HEK293T (cell line): ENCODE measurements at regions not wholly inside any gene's neighbourhood (a gene's known extent, or its start where the extent isn't known, plus 50 kb on each side); places are given as distances from the start of the nearest gene placed in this dataset.

Experiments used
- ARNT ChIP-seq: fragments of 450-650 bp; IDR thresholded peaks from 2 replicates; pipeline ENCODE4 v1.6.1; 2017; ENCODE audit warnings: mild to moderate bottlenecking
- BHLHE40 ChIP-seq: fragments of 450-650 bp; IDR thresholded peaks from 2 replicates; pipeline ENCODE4 v1.6.1; 2016; ENCODE audit warnings: mild to moderate bottlenecking, moderate library complexity, borderline replicate concordance
- CTBP1 ChIP-seq: fragments of 450-650 bp; IDR thresholded peaks from 2 replicates; pipeline ENCODE4 v1.6.1; 2016; ENCODE audit warnings: borderline replicate concordance
- ELF4 ChIP-seq: fragments of 450-650 bp; IDR thresholded peaks from 2 replicates; pipeline ENCODE4 v1.6.1; 2017; ENCODE audit warnings: antibody characterized with exemption
- FOXA1 ChIP-seq: fragments of 450-650 bp; IDR thresholded peaks from 2 replicates; pipeline ENCODE4 v1.6.1; 2016; ENCODE audit warnings: mild to moderate bottlenecking
- FOXK2 ChIP-seq: fragments of 450-650 bp; IDR thresholded peaks from 2 replicates; pipeline ENCODE4 v1.6.1; 2016; ENCODE audit warnings: mild to moderate bottlenecking
- FOXM1 ChIP-seq: fragments of 450-650 bp; IDR thresholded peaks from 2 replicates; pipeline ENCODE4 v1.6.1; 2017; ENCODE audit warnings: mild to moderate bottlenecking, borderline replicate concordance
- HDGF ChIP-seq: fragments of 450-650 bp; IDR thresholded peaks from 2 replicates; pipeline ENCODE4 v1.6.1; 2017; ENCODE audit warnings: antibody characterized with exemption, borderline replicate concordance
- L3MBTL2 ChIP-seq: fragments of 450-650 bp; conservative IDR thresholded peaks from 2 replicates; pipeline ENCODE4 v1.6.1; 2016; ENCODE audit warnings: mild to moderate bottlenecking
- NFRKB ChIP-seq: fragments of 450-650 bp; IDR thresholded peaks from 2 replicates; pipeline ENCODE4 v1.6.1; 2016; ENCODE audit warnings: mild to moderate bottlenecking, moderate library complexity
- SP1 ChIP-seq: fragments of 450-650 bp; IDR thresholded peaks from 2 replicates; pipeline ENCODE4 v1.6.1; 2017
- SUZ12 ChIP-seq: fragments of 450-650 bp; IDR thresholded peaks from 2 replicates; pipeline ENCODE4 v1.6.1; 2016; ENCODE audit warnings: mild to moderate bottlenecking
- ZNF384 ChIP-seq: fragments of 450-650 bp; IDR thresholded peaks from 2 replicates; pipeline ENCODE4 v1.6.1; 2016
- TF ChIP-seq, protein P1 (sequence below): fragments of 450-650 bp; IDR thresholded peaks from 2 replicates; pipeline ENCODE4 v1.6.1; 2016

- no peak for TF ChIP-seq SUZ12
- no peak for TF ChIP-seq NFRKB
- TF ChIP-seq, protein P1, sequence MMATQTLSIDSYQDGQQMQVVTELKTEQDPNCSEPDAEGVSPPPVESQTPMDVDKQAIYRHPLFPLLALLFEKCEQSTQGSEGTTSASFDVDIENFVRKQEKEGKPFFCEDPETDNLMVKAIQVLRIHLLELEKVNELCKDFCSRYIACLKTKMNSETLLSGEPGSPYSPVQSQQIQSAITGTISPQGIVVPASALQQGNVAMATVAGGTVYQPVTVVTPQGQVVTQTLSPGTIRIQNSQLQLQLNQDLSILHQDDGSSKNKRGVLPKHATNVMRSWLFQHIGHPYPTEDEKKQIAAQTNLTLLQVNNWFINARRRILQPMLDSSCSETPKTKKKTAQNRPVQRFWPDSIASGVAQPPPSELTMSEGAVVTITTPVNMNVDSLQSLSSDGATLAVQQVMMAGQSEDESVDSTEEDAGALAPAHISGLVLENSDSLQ, result no peak
- no peak for TF ChIP-seq ZNF384
- no peak for TF ChIP-seq FOXA1
- TF ChIP-seq FOXM1, result no peak
- TF ChIP-seq FOXK2, result no peak
- no peak for TF ChIP-seq HDGF
- TF ChIP-seq BHLHE40, result no peak
- TF ChIP-seq SP1, result no peak
- TF ChIP-seq L3MBTL2, result no peak
- TF ChIP-seq CTBP1, result no peak
- TF ChIP-seq ARNT, result no peak
- TF ChIP-seq ELF4, result no peak
Observed at GRCh38 chr18:73214970-73215369, 347.2 kb upstream of the NETO1 start.
